ENCODE measurements at regions not wholly inside any gene's neighbourhood (a gene's known extent, or its start where the extent isn't known, plus 50 kb on each side); places are given as distances from the start of the nearest gene placed in this dataset.

DNA sequence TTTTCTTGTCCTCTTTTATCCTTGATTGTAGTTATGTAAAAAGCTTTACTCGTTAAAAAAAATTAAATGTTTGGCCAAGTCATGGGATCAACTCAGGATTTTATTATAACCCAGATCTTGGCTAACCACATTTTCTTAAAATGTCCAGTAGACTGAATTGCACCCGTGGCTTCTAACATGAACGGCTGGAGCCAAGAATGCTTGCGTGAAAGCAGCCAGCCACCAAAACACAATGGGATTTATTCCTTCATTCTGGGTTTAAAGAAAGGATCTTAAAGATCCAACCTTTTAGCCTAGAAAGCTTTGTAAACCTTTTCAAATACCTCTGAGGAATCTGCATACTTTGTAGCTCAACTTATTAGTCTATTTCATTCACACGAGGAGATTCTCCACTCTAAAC, 404.4 kb downstream of the USP25 start:
- Histone ChIP-seq H3K27ac (no peak overlapping the region), H3K4me1 (no peaks in the 10 kb centered on the region), H3K27me3 (no peaks in the 10 kb centered on the region), H3K4me3 (no peak overlapping the region), H3K36me3 (no peaks in the 10 kb centered on the region), H3K9me3 (peaks cover 0 to 16% (median 3%) of the 10 kb centered on the region in 12 donors)
- no peak for TF ChIP-seq POLR2A (IDR thresholded peaks at IDR 0.05)
- no peak for TF ChIP-seq CTCF (IDR thresholded peaks at IDR 0.05)
- DNase-seq: no peak
- no peak for ATAC-seq
- 81 to 89% (median 86%) methylated on average over 5 of the region's 5 CpGs for WGBS, 4 donors
- intact Hi-C loops (cut with DNase I): no loop called here

DNA sequence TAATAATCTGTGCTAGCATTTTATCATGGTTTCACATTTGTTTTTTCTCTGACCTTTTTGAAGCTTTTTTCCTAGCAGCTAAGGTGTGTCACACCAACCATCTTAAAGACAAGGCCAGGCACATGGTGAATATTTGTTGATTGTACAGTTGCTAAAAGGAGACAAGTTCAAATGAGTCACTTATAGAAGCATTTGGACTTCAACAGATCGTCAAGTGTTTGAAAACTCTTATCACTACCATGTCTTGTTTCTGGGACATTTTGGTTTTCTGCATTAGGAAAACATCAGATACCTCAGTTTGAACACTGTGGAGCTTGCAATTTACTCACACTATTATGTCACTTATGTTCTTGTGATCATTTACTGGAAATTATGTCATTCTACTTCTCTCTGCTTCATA, 407.3 kb downstream of the USP25 start:
- no peak for DNase-seq
- no peaks in the 10 kb centered on the region for H3K27me3 ChIP-seq
- H3K9me3 ChIP-seq: no peaks in the 10 kb centered on the region
- intact Hi-C loops (cut with DNase I): loop anchor here in 1 of 10 donors (1.0 kb wide), 1 partner anchor 26 kb away; no protein-coding TSS in a partner anchor
- 23 to 30% (median 24%) methylated on average over 1 of the region's 1 CpG for WGBS, 4 donors
- no peak for TF ChIP-seq POLR2A (IDR thresholded peaks at IDR 0.05)
- TF ChIP-seq CTCF (IDR thresholded peaks at IDR 0.05): no peak
- no peak for ATAC-seq
- H3K4me1 ChIP-seq: no peaks in the 10 kb centered on the region
- no peaks in the 10 kb centered on the region for H3K36me3 ChIP-seq
- H3K4me3 ChIP-seq: no peak overlapping the region
- H3K27ac ChIP-seq: no peak overlapping the region

GRCh38 chr21:16145052-16145451, 415.3 kb downstream of the USP25 start:
- TF ChIP-seq CTCF (IDR thresholded peaks at IDR 0.05) (no peak), POLR2A (IDR thresholded peaks at IDR 0.05) (no peak)
- ATAC-seq (no peak), DNase-seq (no peak)
- H3K9me3 ChIP-seq: no peaks in the 10 kb centered on the region
- no peak overlapping the region for H3K27ac ChIP-seq
- H3K27me3 ChIP-seq: no peaks in the 10 kb centered on the region
- H3K4me3 ChIP-seq: no peak overlapping the region
- intact Hi-C loops (cut with DNase I): no loop called here
- 86 to 92% (median 91%) methylated on average over 3 of the region's 3 CpGs for WGBS, 4 donors
- no peaks in the 10 kb centered on the region for H3K4me1 ChIP-seq
- no peaks in the 10 kb centered on the region for H3K36me3 ChIP-seq

- Histone ChIP-seq H3K9me3 (no peaks in the 10 kb centered on the region), H3K36me3 (no peaks in the 10 kb centered on the region), H3K4me1 (no peaks in the 10 kb centered on the region), H3K27ac (no peak overlapping the region), H3K4me3 (no peak overlapping the region), H3K27me3 (no peaks in the 10 kb centered on the region)
- intact Hi-C loops (cut with DNase I): no loop called here
- DNase-seq (no peak), ATAC-seq (no peak)
- no peak for TF ChIP-seq POLR2A (IDR thresholded peaks at IDR 0.05)
- TF ChIP-seq CTCF (IDR thresholded peaks at IDR 0.05): no peak
- 83 to 90% (median 87%) methylated on average over 4 to 7 of the region's 7 CpGs for WGBS, 4 donors
Measured at GRCh38 chr21:16145479-16145878, 415.7 kb downstream of the USP25 start.

Data from heart left ventricle (tissue), 16 donors.